Stimulated activated CD4-positive, alpha-beta T cell treated with anti-CD3 and anti-CD28 coated beads, Interleukin-1b, Interleukin-23, amount 100 ng/mL, for 1 hour (primary cell): ENCODE measurements at regions not wholly inside any gene's neighbourhood (a gene's known extent, or its start where the extent isn't known, plus 50 kb on each side); places are given as distances from the start of the nearest gene placed in this dataset.

Experiments
- DNase-seq, 2 donors: peaks; one replicate each; pipeline ENCODE4 v3.0.0-alpha.2; 2020; ENCODE audit warnings: low read depth in 2 of 2

- DNase-seq: no peak
Observed at GRCh38 chr9:107660976-107661375, 171.4 kb upstream of the KLF4 start.

DNA sequence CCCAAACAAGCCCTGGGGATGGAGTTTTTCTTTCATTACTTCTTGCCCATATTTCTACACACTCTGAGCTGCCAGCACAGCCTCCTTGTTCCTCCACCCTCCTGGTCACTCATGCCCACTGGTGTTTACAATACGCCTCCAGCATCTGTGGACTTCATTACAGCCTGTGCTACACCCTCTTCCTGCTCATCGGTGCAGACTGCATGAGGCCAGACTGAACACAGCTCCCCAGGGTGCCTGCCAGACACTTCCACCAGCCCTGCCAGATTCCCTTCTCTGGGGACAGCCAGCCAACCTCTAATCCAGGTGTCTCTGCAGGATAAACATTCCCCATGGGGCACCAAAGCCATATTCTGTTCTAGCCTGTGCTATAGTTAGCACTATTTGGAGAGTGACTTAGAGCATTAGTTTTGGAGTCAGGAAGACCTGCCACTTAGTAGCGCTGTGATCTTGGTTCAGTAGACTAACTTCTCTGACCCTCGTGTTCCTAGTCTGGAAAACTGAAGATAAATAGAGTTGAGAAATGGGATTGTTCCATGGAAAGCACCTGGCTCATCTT is 163.8 kb upstream of the KLF4 start:
- DNase-seq: no peak

DNA sequence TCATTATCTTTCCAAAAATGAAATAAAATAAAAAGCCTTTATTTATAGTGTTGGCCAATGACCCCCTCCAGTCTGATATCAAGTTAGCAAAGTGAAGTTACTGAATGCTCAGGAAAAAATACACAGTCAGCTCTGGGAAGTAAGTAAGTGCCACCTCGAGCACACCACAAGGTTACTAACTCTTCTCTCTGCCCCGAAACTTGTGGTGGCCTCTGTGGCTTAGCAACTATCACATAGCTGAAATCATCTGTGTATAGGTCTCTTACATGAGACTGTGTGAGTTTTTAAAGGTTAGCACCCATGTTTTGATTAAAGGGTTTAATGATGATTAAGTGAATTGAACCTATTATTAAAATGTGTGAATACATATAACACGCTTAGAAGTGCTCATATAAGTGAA is 161.4 kb upstream of the KLF4 start:
- no peak for DNase-seq

- DNase-seq: no peak
Observed at GRCh38 chr9:107650321-107650720, 160.8 kb upstream of the KLF4 start.

DNA sequence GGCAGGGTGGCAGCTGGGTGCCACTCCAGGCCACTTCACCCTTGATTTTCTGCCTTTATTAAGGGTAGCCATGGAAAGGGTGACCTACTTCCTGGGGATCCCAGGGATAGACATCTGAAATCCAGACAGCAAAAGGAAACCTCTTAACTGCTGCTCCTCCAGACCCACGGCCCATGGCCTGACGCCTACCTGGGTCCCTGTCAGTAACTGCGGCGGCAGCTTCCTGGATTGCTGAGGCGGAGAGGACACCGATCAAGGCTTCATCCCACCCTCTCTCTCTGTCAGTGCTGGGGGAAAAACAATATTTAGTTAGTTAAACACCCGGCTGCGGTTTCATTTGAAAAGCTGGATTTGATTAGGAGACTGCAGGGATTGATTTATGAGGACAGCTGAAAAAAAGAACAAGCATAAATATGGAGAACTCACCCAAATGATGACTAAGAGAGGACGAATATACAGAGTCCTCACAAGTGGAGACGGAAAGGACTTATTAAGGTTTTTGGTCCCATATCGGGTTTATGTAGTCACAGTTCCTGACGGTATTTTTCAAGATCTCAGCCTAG is 158.7 kb upstream of the KLF4 start:
- DNase-seq: no peak

- no peak for DNase-seq
Observed at GRCh38 chr9:107647611-107648010, 158.0 kb upstream of the KLF4 start.

GRCh38 chr9:107647141-107647540 is 157.6 kb upstream of the KLF4 start:
- no peak for DNase-seq

DNA sequence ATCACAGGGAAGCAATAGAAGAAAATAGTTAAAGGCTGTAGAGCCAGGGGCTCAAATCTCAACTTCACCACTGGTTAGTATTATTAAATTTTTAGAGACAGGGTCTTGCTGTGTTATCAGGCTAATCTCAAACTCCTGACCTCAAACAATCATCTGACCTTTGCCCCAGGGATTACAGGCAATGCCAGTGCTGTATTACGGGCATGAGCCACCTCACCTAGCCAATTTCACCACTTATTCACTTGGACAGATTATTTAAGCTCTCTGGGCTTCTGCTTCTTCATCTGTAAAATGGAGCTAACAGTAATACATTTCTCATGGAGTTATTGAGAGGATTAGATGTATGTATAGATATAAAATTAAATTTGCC is 155.9 kb upstream of the KLF4 start:
- DNase-seq: no peak

- DNase-seq: no peak
Observed at GRCh38 chr9:107644733-107645463, 155.3 kb upstream of the KLF4 start.

DNA sequence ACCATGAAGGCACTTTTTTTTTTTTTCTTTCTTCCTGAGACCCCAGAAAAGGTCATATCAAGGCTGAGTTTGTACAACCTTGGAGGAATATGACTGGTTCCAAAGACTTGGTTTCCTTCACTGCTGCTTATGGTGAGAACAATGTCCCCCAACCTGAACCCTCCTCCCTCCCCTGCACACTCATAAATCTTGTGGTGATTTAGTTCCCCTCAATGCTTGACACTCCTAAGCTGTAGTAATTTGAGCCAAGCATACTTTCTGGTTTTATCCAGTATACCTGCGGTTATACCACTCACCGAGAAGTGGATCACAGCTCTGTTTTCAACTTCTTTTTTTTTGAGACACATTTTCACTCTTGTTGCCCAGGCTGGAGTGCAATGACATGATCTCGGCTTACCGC is 149.9 kb upstream of the KLF4 start:
- no peak for DNase-seq

- no peak for DNase-seq
Observed at GRCh38 chr9:107638521-107639310, 149.1 kb upstream of the KLF4 start.

DNA sequence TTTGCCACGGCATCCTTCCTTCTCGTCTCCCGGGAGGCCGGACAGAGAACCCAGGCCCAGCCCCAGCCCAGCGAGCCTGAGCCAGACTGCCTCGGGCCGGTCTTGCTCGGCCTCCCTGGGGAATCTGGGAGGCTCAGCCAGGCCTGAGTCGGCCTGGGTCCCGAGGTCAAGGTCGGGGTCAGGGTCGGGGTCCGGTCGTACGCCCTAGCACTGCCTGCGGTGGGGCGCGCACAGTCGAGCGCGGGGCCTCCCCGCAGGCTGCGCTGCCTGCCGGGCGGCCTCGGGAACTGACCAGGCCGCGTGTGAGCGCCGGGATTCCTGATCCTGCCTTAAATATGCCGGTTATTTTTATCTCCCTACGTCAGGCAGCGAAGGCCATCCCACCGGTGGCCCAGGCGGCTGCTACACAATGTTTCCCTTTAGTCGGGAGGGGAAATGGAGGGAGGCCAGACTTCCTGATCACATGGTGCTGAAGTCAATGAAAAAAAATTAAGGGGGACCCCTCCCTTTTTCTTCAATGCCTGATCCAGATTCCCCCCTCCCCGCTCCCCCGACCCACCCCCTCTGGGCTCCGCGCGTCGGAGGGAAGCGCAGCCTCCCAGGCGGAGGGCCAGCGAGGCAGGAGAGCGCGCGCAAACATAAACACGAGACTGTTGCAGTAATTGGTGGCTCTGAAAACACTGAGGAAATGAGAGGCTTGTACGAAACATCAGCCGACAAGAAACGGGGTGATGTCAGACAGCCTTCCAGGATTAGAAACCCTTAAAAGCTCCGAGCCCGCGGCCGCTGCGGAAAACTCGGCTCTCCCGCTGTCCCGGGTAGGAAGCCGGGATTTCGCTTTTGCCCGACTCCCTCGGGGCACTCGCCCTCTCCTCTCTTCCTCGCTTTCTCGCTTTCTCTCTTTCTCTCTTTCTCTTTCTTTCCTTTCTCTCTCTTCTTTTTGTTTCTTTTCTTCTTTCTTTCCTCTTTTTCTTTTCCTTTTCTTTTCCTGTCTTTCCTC is 148.2 kb upstream of the KLF4 start:
- no peak for DNase-seq

DNA sequence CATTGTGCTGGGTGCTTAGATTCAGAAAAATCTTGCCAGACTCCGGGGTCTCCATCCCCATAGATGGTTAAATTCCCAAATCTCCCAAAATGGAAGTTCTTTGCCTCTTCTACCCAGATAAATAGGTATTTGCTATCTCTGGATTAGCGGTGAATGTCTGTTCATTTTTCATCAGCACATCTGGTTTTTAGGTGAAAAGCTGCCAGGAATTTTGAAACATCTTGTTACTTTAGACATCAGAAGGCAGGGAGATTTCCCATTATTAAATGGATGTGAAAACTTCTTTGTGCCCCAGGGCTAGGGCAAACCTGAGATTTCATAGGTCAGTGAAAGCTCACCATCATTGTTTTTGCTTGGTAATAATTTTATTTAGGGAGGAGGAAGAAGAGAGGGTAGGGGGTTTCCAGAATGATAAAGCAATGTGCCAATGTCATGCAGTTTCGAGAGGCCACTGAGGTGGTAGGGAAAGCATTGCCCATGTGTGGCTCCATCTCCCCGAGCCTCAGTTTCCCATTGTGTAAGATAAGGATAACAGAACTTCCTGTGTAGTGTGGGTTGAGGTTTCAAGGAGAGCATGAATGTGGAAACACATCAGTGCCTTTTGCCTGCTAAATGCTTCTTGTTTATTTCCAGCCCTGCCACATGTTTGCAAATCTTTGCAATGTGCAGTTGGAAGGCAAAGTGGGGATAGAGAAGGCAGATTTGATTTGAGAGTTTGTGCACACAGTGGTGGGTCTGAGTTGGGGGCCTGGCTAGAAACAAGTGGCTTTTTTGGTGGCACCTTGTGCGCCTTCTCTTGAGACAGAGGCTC is 147.2 kb upstream of the KLF4 start:
- DNase-seq: no peak

GRCh38 chr9:107635803-107636174 is 146.2 kb upstream of the KLF4 start:
- no peak for DNase-seq

DNA sequence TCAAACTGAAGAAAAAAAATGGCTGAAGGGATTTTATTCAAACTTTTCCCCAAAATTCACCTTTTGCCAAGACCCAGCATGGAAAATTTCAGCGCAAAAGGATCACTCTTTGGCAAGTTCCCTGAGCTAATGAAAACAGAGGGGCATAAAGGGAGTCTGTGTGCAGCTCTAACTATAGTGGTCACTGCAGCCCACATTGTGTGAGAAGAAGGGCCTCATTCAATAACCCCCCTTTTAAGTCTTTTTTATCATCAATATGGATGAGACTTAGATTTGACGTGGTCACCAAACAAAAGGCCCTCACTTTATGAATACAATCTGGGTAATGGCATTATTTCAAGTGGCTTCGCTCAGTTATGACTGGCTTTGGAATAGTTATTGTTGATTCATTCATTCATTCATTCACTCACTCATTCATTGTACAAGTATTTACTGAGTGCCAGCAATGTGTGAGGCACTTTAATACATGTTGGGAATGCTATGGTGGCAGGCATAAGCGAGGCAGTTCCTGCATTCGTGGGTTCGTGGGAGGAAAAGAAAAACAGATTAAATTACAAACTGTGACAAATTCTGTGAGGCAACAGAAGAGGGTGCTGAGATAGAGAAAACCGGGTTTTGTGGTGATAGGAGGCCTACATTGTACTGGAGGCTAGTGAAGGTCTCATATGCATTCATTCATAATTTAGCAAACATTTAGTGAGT is 145.7 kb upstream of the KLF4 start:
- DNase-seq: no peak

- DNase-seq: no peak
Observed at GRCh38 chr9:107633406-107633805, 143.8 kb upstream of the KLF4 start.

GRCh38 chr9:107632661-107633060 is 143.1 kb upstream of the KLF4 start:
- no peak for DNase-seq

GRCh38 chr9:107632216-107632615 is 142.6 kb upstream of the KLF4 start:
- DNase-seq: no peak

GRCh38 chr9:107631788-107632187 is 142.2 kb upstream of the KLF4 start:
- DNase-seq: no peak

GRCh38 chr9:107630156-107630555 is 140.6 kb upstream of the KLF4 start:
- no peak for DNase-seq
